GM18499 (cell line): ENCODE measurements at regions not wholly inside any gene's neighbourhood (a gene's known extent, or its start where the extent isn't known, plus 50 kb on each side); places are given as distances from the start of the nearest gene placed in this dataset.

ENCODE experiments used
- ATAC-seq: cut with Tn5 transposase; IDR thresholded peaks from one replicate; pipeline ENCODE4 v1.9.1; 2021; ENCODE audit warnings: moderate number of reproducible peaks; ENCODE audit not compliant: insufficient read depth, unreplicated experiment

DNA sequence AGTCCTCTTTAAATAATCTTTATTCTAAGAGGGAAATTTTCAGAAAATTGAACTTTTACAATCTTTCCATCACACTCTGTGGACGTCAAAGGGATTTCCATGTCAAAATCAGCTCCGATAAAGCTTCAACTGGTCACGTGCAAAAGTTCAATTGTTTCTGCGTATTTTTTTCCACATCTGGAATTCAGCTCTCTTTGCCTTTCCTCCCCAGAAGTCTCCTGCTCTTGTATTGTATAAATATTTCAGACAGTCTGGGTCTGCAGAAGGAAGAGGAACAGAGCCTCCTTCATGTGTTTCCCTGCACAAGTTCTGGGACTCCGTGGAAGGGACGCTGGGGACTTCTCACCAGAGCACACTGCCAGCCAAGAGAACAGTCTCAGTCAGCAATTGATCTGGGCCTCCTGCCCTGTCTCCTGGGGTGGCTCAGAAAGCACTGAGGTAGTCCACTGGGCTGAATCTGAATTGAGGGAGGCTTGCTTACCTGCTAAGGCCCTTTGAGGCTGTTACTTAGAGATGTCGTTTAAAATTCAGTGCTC is 251.5 kb downstream of the TFCP2L1 start:
- ATAC-seq, result no peak

GRCh38 chr2:121034551-121034950 is 250.5 kb downstream of the TFCP2L1 start:
- no peak for ATAC-seq

DNA sequence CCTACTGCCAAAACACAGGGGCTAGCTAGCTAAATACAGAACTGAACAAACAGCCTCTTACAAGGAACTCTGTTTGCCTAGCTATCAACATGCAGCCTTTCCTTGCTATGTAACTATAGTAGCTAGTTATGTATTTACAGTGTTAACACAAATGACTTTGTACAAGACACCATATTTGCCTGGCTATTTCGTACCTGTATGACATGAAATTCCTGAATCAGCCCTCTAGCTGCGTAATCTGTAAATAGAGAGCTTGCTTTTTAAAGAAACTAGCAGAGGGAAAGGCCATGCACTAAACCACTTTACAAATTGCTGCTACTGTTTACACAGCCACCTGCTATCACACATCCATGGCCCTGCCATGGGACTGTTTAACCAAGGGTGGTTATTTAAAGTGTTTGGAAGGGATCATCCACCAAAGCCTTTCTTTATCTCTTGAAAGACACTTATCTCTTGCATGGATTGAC is 248.7 kb downstream of the TFCP2L1 start:
- ATAC-seq, result no peak

GRCh38 chr2:121037480-121037879 is 247.5 kb downstream of the TFCP2L1 start:
- no peak for ATAC-seq

GRCh38 chr2:121038031-121038430 is 247.0 kb downstream of the TFCP2L1 start:
- no peak for ATAC-seq

DNA sequence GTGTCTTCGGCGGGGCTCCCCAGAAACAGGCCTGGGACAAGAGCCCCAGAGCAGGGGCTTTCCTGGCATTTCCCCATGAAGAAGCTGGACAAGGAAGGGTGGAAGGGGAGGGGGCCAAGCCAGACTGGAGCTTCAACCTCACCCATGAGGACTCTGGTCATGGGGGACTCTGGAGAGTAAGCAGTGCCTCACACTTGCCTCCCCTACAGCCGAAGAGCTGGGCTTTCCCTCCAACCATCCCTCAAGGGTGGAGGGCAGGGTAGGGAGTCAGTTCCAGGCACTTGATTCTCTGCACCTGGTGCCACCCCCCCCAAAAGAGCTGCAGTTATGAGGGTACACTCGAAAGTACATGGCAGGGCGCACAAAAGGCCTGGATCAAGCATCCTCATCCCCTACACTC is 246.6 kb downstream of the TFCP2L1 start:
- no peak for ATAC-seq

DNA sequence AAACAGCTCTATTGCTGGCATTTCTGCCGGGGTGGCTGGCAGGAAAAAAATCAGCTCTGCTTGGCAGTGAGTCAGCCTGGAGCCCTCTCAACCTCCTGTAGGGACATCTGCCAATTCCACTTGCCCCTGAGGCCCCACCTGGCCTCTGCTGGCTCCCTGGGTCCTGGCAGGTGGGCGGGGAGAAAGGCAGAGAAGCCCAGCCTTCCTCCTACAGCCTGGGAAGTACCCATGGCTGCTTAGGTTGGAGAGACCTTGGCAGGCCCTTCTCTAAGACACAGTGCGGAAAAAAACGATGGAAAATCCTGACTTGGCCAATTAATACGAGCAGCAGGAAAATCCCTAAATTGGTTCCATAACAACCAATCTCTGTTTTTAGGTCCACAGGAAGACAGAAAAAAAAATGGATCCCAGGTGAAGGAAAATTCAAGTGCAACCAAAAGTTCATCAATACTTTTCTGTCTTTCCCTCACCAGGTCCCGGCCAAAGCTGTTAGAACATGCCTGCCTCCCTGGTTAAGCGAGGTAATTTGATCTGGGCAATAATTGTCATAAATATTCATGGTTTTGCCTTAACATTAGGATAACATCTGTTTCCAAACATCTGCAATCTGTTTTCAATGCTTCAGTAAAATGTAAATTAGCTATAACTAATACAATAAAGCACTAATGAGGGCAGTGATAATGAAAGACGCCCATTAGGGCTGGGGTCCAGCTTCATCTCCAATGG is 245.9 kb downstream of the TFCP2L1 start:
- ATAC-seq, result no peak

GRCh38 chr2:121039679-121040078 is 245.3 kb downstream of the TFCP2L1 start:
- ATAC-seq, result no peak

- ATAC-seq, result no peak
Observed at GRCh38 chr2:121041516-121041915, 243.5 kb downstream of the TFCP2L1 start.

DNA sequence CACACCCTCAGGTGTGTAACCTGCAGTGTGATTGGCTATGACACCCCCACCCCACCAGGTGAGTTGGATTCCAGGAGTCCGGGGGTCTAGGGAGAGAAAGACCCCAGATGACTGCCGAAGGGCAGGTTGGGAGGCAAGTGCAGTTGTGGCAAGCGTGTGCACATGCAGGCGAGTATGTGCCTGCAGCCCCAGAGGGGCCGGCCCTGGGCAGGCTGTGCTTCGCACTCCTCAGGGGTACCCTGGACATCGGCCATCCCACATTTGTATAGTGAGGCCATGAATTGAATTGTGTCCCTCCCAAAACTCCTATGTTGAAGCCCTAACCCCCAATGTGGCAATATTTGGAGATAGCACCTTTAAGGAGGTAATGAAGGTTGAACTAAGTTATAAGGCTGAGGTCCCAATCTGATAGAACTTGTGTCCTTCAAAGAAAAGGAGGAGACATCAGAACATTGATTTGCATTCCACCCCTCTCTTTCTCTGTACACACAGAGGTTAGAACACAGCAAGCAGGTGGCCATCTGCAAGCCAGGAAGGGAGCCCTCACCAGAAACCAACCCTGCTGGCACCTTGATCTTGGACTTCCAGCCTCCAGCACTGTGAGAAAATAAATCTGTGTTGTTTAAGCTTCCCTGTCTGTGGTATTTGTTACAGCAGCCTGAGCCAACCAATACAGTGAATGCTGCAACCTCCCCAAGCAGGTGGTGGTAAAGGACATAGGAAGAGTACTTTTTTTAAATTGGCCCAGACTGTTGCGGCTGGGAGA is 241.8 kb downstream of the TFCP2L1 start:
- no peak for ATAC-seq

DNA sequence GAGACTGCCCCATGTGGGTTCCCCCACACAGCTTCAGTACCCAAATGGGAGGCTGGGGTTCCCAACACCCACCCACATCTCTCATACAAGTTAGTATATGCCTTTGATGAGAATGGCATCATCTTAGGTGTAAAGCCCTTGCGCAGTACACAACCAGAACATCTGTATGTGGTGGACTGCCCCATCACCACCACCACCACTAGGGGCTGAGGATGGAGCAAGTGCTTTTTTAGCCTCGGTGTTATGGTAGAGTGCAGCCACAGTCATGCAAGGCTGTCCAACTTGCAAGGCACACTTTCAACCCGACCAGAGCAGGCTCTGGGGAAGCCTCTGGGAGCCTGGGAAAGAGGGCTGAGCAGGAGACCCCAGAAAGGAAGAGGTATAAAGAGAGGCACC is 241.2 kb downstream of the TFCP2L1 start:
- no peak for ATAC-seq

GRCh38 chr2:121044412-121044811 is 240.6 kb downstream of the TFCP2L1 start:
- ATAC-seq, result no peak

DNA sequence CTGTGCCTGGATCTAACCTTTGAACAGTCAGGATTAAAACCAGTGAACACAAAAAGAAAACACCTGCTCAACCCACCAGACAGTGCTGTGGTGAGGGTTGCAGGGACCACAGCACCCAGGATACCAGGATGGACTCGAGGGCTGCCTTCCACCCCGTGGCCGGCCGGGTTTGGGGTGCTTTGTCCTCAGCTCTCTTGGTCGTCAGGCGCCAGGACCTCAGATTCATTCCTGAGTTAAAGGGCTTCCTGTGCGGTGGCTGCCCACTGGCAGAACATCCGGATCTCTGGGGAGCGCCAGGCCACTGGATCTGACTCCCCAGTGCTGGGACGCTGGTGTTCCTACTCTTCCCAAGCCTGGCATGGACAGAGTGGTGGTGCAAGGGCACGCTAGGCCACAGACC is 239.8 kb downstream of the TFCP2L1 start:
- ATAC-seq, result no peak

- ATAC-seq, result no peak
Observed at GRCh38 chr2:121046335-121046734, 238.7 kb downstream of the TFCP2L1 start.

DNA sequence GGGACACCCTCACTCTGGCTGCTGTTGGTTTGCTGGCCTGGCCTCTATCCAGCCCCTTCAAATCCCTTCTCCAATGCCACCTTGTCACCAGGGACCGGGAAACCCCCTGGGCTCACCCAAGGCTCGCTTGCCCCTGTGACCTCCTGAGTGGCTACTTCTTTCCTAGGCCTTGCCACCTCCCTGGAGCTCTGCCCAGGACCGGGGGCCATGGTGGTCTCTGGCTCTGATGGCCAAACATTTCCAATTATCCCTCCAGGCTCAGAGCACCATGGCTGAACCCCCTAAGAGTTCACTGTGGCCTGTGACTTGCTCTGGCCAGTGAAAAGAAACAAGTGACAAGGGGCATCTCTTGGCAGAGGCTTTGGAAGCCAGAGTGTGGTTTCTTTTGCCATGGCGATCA is 237.6 kb downstream of the TFCP2L1 start:
- no peak for ATAC-seq

GRCh38 chr2:121049131-121049530 is 235.9 kb downstream of the TFCP2L1 start:
- no peak for ATAC-seq

DNA sequence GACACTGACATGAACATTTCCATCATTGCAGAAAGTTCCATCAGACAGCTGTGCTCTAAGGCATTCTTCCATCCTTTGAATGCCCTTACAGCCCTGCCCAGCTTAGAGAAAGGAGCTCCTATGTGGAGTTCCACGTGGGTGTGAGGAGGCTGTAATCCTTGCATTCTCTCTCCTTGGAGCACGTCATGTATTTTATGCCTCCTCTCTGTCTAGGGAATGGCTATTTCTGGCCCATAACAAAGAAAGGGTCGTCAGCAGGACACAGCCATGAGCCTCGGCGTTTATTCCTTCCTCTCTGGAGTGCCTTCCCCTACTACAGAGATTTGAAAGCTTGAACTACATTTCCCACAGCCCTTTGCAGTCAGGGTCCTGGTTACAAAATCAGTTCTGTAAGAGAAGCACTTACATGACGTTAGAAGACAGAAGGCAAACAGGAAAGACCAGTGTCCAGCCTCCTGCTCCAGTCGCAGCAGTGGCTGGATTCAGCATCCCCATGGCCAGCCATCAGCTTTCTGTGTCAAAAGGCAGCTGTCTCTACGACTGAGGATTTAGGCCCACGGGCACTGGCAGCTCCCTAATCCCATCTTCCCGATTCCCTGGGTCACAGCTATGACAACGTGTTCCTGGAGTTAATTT is 234.9 kb downstream of the TFCP2L1 start:
- ATAC-seq, result no peak

- no peak for ATAC-seq
Observed at GRCh38 chr2:121051311-121051710, 233.7 kb downstream of the TFCP2L1 start.

DNA sequence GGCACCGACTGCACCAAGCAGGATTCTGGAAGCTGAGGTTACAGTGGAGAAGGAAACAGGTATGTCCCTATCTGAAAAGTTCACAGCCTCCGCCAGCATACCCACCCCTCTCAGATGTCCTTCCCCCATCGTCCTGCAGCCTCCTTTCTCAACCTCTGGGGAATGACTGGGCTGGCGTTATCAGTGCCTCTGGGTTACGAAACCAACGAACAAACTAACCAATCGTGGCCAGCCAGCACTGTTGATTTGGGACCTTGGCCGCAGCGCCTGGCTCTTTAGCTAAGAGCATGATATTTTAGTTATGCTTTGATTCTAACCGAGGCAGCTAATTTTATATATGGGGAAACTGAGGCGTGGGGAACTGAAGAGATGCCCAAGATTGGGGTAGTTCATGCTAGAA is 233.0 kb downstream of the TFCP2L1 start:
- no peak for ATAC-seq

GRCh38 chr2:121052521-121052920 is 232.5 kb downstream of the TFCP2L1 start:
- no peak for ATAC-seq

DNA sequence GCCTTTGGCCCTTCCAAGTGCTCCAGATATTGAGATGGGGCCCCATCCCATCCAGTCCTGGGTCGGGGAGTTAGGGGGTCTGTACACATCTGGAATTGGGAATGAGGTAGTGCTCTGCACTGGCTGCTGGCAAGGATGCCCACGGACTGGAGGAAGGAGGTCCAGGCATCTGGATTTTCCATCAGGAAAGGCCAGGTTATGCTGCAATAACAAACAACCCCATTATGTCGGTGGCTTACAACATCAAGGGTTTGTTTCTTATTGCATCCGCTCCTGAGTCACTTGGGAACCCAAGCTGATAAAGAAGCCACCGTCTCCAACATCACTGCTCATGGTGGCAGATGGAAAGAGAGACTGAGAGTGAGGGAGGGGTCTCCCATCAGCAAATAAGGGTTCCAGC is 229.9 kb downstream of the TFCP2L1 start:
- ATAC-seq, result no peak
